Adrenal gland (tissue), 9 donors: ENCODE measurements at regions not wholly inside any gene's neighbourhood (a gene's known extent, or its start where the extent isn't known, plus 50 kb on each side); places are given as distances from the start of the nearest gene placed in this dataset.

ENCODE experiments used
- DNase-seq, 7 donors: peaks; one replicate each; pipeline ENCODE4 v3.0.0-alpha.2; 2019 to 2020
- H3K27ac ChIP-seq, 5 donors: fragments of 200-600 bp; sonication (generic) in 4 of 5; 1 replicate in 3 of 5; 2 replicates in 2 of 5; pipeline versions ENCODE4 v1.5.1 to v1.8.0; 2016 to 2020; ENCODE audit warnings: mild to moderate bottlenecking in 1 of 5
- H3K27me3 ChIP-seq: fragments of 200-600 bp; 2 replicates; pipeline ENCODE4 v1.8.0; 2021
- H3K36me3 ChIP-seq, 2 donors: fragments of 200-600 bp; replicated peaks in 1 of 2; 1 replicate in 1 of 2; 2 replicates in 1 of 2; pipeline versions ENCODE4 v1.5.1 to v1.8.0; 2018 to 2022
- H3K4me1 ChIP-seq, 2 donors: fragments of 200-600 bp; replicated peaks in 1 of 2; 1 replicate in 1 of 2; 2 replicates in 1 of 2; pipeline versions ENCODE4 v1.5.1 to v1.8.0; 2018 to 2021
- H3K4me3 ChIP-seq, 4 donors: fragments of 200-600 bp; sonication (generic) in 3 of 4; one replicate each; pipeline ENCODE4 v1.5.1; 2016 to 2018
- H3K9me3 ChIP-seq, 3 donors: fragments of 200-600 bp; sonication (generic) in 1 of 3; replicated peaks in 1 of 3; 1 replicate in 2 of 3; 2 replicates in 1 of 3; pipeline versions ENCODE4 v1.5.1 to v1.8.0; 2016 to 2021
- CTCF ChIP-seq, 6 experiments: fragments of 450-650 bp in 4 of 6; fragments of 200-600 bp in 2 of 6; sonication (generic) in 1 of 6; IDR thresholded peaks; 1 replicate in 5 of 6; 2 replicates in 1 of 6; pipeline versions ENCODE4 v1.5.1 to v1.8.0; 2016 to 2021; ENCODE audit warnings: antibody characterized with exemption in 6 of 6, mild to moderate bottlenecking in 2 of 6, moderate library complexity in 1 of 6
- POLR2A ChIP-seq, 2 donors: fragments of 450-650 bp; IDR thresholded peaks; one replicate each; pipeline ENCODE4 v1.6.1; 2017; ENCODE audit warnings: antibody characterized with exemption in 2 of 2, mild to moderate bottlenecking in 2 of 2, moderate library complexity in 1 of 2
- WGBS, 4 donors: extraction: QIAGEN DNeasy Blood & Tissue Kit in 2 of 4; methylation state at CpG; one replicate each; pipeline versions ENCODE4 v1.1.5 to v1.1.7; 2013 to 2017; 5-methylcytosine and 5-hydroxymethylcytosine counted together
- intact Hi-C, 2 donors: fragments of 100-400 bp; cut with DNase I; formaldehyde crosslinking; loops; one replicate each; pipeline versions ENCODE4 v1.14.1 to v1.15.0; 2022 to 2023
- donor health status: healthy with polysubstance abuse.
- donor health status: Bipolar disorder and iron deficiency.
- donor health status: DM: yes; HTN: yes; CAD: no.
- donor health status: DM: no; HTN: no; CAD: no.
- donor health status: DM: no; HTN: no; CAD: no.

GRCh38 chr12:130073721-130074120, 88.5 kb upstream of the FZD10 start:
- 77 to 89% (median 85%) methylated on average over 2 to 3 of the region's 3 CpGs for WGBS, 4 donors
- Histone ChIP-seq H3K4me1 (no peaks in the 10 kb centered on the region), H3K9me3 (no peaks in the 10 kb centered on the region), H3K27me3 (no peaks in the 10 kb centered on the region), H3K36me3 (no peaks in the 10 kb centered on the region), H3K27ac (no peak overlapping the region), H3K4me3 (no peak overlapping the region)
- DNase-seq = no peak
- intact Hi-C loops = no loop called here
- no peak for TF ChIP-seq POLR2A (IDR thresholded peaks at IDR 0.05)
- no peak for TF ChIP-seq CTCF (IDR thresholded peaks at IDR 0.05)

- WGBS, 4 donors = 84 to 91% (median 87%) methylated on average over 6 to 8 of the region's 8 CpGs
- intact Hi-C loops = no loop called here
- Histone ChIP-seq H3K9me3 (no peaks in the 10 kb centered on the region), H3K4me3 (no peak overlapping the region), H3K27me3 (no peaks in the 10 kb centered on the region), H3K4me1 (no peaks in the 10 kb centered on the region), H3K36me3 (no peaks in the 10 kb centered on the region), H3K27ac (no peak overlapping the region)
- no peak for DNase-seq
- no peak for TF ChIP-seq CTCF (IDR thresholded peaks at IDR 0.05)
- no peak for TF ChIP-seq POLR2A (IDR thresholded peaks at IDR 0.05)
Observed at GRCh38 chr12:130074661-130075406, 87.4 kb upstream of the FZD10 start.

GRCh38 chr12:130075497-130076076, 86.7 kb upstream of the FZD10 start:
- intact Hi-C loops = no loop called here
- DNase-seq = no peak
- TF ChIP-seq POLR2A (IDR thresholded peaks at IDR 0.05) (no peak), CTCF (IDR thresholded peaks at IDR 0.05) (no peak)
- Histone ChIP-seq H3K27ac (no peak overlapping the region), H3K4me1 (no peaks in the 10 kb centered on the region), H3K27me3 (no peaks in the 10 kb centered on the region), H3K36me3 (no peaks in the 10 kb centered on the region), H3K9me3 (no peaks in the 10 kb centered on the region), H3K4me3 (no peak overlapping the region)
- 70 to 81% (median 77%) methylated on average over 8 of the region's 8 CpGs for WGBS, 4 donors

- 60 to 66% (median 63%) methylated on average over 3 of the region's 3 CpGs for WGBS, 4 donors
- Histone ChIP-seq H3K4me1 (no peaks in the 10 kb centered on the region), H3K9me3 (no peaks in the 10 kb centered on the region), H3K4me3 (no peak overlapping the region), H3K27me3 (no peaks in the 10 kb centered on the region), H3K27ac (no peak overlapping the region), H3K36me3 (no peaks in the 10 kb centered on the region)
- intact Hi-C loops = no loop called here
- TF ChIP-seq CTCF (IDR thresholded peaks at IDR 0.05) (no peak), POLR2A (IDR thresholded peaks at IDR 0.05) (no peak)
- no peak for DNase-seq
Observed at GRCh38 chr12:130076126-130076525, 86.1 kb upstream of the FZD10 start.
